NCI-H146 treated with DMSO at 0.1 percent for 48 hours (cell line): ENCODE measurements at regions not wholly inside any gene's neighbourhood (a gene's known extent, or its start where the extent isn't known, plus 50 kb on each side); places are given as distances from the start of the nearest gene placed in this dataset.
"Not testable (repeated sequence)": the region's sequence is repeated elsewhere in the genome, so short reads cannot be mapped to it uniquely, and the experiment has no call there.

ENCODE experiments used
- DNase-seq: peaks from one replicate; lab custom pipeline; 2025; ENCODE audit not compliant: unreplicated experiment; lab: John Stamatoyannopoulos, UW

DNA sequence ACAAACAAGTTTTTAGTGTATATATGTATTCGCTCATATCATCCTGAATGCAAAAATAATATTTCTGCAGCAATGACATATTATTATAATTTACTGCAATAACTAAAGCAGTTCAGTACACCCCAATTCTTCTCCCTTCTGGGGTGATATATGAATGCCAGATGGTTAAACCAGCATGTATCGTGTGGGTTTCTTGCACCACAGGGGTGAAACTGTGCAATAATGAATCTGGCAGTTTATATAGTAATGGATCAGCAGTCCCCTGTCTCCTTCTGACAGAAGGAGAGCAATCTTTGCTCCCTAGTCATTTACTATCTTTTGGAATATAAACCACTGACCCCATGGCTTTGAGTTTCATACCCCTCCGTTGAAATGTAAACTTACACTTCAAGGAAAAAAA is 228.6 kb upstream of the KLHL1 start:
- DNase-seq, result no peak

DNA sequence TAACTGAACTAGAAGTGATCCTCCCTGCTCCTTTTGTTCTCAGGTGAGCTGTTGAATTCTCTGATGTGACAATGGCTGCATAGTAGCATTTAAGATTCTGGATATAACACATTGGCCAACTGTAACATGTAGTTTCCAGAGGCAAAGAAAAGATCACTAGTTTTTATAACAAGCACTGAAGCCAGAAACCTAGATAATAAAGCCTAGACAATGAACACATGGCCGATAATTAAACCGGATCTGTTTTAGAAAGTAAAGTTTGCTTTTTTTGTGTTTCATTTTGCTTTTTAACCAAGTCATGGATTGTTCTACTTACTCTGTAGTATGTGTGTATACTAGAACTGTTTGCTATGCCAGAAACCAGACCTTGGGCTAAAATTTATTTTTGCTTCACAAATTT is 225.5 kb upstream of the KLHL1 start:
- DNase-seq, result no peak

DNA sequence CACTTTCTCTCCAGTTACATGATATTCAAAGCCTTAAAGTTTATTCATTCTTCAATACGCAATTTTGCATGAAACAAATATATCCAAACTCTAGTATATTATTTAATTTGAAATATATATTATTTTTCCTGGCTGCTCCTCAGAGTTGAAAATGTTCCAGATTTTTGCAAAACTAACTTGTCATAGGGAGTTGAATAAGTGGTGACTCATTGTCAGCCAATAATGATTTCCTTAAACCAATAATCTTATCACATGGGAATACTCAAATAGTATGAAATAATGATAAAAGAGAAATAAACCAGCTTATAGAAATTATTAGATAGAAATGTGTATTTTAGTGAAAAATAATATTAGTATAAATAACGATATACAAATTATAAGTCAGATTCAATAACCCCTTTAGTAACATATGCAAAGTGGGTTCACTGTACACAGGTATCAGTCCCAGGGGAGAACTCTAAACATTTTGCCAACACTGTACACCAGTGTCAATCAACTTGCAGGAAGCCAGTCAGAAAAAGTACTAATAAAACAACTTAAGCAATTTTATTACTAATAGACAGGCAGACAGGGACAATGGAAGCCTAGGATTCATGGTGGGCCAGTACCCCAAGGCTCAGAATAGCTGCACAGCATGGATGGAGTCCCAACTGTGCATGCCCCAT is 222.6 kb upstream of the KLHL1 start:
- no peak for DNase-seq

DNA sequence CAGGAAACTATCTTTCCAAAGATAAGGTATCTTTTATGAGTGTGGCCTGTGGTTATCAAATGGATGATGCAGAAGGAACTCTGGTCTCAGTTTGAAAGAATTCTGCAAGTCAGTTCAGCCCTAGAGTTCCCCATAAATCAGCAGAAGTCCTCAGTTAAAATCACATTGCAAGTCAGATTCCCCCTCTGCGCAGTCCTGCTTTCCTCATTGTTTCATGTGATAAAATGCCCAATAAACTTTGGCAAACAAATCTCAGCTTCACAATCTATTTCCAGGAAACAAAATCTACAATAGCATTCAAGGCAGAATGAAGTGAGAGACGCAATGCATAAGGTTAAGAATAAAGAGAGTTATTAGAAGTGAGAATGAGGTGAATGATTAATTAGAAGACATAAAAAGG is 216.3 kb upstream of the KLHL1 start:
- DNase-seq, result no peak

DNA sequence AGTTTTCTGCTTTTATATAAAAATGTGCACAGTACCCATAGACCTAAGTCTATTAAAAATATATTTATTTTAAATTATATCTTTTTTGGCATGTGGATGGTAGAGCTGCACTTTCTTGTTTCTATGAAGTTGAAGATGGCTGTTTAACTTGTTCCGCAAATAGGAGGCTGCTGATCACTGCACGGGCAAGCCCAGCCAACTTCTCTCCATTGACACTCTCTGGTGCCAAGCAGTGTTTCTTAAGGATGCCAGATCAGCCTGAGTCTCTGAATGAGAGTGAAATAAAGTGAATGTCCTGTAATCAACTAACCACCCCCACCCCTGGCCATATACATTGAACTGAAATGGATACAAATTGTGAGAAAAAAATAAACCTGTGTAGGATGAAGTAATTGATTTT is 202.9 kb upstream of the KLHL1 start:
- no peak for DNase-seq

DNA sequence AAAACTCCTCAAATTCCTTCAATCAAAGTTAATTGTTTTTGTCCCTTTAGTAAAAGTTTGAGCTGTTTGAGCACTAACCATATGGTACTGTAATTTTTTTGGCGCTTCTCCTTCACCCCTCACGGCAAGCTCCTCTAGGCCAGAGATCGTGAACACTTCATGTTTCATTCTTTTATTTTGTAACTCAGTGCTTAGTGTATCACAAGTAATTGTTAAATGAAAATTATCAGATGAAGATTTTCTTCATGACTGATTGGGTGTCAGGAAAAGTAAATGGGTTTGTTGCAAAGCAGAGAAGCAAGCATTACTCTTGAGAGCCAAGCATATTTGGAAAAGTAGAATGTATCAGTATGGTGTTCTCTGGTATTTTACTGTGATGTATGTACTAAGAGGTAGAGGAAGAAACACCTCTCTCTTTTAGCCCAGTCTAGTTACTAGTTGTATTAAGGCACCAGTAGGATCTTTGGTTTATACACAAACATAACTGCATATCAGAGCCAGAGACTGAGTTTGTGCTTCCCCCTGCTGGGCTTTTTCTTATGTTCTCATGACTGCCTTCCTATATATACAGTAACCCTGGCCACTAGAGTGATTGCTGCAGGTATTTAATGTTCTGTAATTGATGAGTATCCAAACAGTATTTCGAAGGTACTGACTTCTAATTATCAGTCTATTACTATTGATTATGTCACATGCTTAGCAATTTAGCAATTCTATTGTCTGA is 202.3 kb upstream of the KLHL1 start:
- peak; percentile 93 for DNase-seq

DNA sequence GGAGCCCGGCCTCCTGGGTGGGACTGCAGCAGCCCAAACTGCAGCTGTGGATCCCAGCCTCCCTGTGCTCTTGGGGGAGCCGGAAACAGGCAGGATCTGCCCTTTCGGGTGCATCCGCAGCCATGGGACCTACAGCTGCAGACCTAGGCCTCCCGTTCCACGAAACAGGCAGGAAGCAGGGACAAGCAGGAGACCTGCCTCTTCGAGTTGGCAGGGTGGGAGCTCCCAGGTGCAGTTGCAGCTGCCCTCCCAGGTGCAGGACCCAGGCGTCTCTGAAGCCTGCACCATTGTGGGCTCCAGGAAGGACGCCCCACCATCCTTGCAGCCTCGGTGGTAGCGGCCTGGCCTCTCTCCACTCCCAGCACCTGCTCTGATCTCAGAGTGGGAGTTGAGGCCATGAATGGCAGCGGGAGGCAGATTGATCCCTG is 189.0 kb upstream of the KLHL1 start:
- DNase-seq, result no peak

DNA sequence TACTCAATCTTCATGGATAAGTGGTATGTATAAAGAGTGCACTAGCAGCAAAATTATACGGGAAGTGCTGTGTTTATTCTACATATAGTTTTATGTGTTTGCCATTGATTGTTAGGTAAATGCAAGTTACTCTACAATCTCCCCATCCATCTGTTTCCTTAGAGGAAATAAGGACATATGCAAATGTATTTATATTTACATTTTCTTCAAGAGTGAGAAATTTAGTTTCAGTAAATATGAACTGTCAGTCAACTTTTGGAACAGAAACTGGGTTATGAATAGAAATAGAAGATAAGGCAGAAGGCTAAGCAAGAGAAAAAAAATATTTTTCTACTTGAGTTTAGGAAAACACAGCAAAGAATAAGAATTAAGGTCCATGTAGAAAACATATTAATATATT is 176.1 kb upstream of the KLHL1 start:
- DNase-seq, result no peak

DNA sequence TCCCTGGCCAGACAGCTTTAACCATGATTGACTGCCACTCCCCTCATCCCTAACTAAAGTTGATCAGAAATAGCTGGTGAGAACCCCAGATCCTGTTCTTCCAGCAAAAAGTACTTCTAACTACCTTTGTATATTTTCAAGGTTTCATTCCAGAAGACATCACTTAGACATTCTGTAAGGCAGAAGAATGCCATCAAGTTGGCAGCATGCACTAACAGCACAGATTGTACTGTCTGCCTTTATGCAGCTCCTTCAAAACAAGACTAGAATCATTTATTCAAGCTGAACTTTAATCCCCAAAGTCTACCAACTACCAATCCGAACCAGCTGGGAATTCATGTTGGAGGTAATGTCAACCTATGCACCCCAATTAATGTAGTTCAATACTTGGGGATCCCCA is 167.6 kb upstream of the KLHL1 start:
- no peak for DNase-seq

DNA sequence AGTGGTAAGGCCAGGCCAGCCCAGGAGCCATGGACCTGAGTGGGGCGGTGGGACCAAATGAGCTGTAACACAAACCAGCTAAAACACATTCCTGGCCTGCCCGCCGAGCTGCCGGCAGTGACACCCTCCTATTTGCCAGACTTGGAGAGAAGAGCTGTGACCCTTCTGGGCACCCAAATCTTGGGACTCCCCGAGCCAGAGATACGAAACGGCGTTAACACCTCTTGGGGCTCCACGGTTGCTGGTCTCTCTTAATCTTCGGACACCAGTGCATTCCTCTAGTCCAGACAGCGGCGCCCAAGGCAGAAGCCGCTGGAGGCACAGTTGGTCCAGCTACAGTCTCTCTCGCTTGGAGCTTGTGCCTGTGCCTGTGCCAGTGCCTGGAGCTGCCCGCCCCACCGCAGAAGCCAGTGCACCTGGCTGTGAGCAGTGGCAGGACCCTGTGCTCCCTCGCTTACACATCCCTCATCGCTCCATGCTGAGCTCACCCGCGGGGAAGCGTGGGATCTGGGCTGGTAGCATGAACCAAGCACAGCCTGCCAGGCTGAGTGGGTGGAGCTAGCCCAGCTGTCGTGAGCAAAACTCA is 147.2 kb upstream of the KLHL1 start:
- no peak for DNase-seq

DNA sequence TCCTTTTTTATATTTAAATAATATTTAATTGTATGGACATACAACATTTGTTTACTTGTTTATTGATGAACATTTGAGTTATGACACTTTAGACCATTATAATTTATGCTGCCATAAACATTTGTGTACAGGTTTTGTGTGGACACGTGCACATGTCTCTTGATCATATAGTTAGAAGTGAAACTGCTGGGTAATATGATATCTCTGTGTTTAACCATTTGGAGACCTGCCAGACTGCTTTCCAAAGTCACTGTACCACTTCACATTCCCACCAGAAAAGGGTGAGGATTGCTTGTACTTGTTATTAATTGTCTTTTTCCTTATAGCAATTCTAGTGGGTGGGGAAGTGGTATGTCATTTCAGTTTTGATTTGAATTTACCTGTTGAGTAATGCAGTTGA is 145.6 kb upstream of the KLHL1 start:
- peak; percentile 49 for DNase-seq

DNA sequence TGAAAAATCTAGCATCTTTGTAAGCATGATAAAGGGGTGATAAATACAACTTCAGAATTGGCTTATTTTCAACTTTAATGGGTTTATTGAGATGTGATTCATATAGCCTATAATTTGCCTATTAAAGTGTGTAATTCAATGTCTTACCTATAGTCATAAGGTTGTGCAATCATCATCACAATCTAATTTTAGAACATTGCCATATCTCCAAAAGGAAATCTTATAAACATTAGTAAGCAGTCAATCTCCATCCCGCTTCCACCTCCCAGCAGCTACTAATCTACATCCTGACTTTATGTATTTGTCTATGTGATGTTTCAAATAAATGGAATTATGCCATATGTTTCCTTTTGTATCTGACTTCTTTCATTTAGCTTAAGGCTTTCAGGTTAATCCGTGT is 145.2 kb upstream of the KLHL1 start:
- peak; percentile 24 for DNase-seq

DNA sequence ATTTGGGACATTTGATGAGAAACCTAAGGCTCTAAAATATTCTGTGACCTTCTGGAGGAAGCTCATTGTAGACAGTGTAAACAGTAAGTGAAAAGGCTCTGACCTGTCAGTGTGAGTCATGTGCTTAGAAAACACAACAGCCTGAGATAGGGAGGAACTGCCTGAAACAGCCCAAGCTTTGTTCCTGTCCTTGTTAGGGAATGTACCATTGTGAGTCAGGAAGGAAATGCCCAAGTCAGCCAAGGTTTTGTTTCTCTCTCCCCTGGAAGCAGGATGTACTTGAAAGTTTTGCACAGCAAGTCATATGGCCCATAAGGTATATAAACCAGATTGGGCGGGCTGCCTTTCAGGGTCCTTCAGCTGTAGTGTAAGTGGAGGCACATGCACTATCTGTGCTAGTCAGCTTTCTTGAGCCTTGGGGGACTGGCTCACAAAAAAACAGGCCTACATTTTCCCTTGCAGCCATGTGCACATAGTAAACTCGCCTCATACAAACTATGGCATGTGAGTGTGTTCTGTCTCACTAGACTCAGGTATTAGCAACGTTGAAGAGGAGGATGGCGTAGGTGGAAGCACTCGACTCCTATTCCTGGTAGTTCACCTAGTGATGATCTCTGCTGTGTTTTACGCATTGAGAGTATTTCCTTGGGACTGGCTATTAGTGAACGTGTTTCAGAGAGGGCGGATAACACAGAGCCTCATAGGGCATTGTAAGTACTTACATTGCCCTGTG is 141.2 kb upstream of the KLHL1 start:
- DNase-seq, result peak; percentile 91

DNA sequence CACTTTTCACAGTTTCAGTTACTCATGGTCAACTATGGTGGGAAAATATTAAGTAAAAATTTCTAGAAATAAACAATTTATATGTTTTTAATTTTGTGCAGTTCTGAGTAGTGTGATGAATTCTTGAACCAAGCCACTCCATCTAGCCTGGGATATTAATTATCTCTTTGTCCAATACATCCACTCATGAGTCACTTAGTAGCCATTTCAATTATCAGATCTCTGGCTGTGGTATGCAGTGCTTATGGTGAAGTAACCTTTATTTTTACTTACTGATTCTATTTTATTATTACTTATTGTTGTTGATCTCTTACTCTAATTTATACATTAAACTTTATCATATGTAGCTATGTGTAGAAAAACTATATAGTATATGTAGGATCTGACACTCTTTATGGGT is 128.9 kb upstream of the KLHL1 start:
- DNase-seq, result no peak

DNA sequence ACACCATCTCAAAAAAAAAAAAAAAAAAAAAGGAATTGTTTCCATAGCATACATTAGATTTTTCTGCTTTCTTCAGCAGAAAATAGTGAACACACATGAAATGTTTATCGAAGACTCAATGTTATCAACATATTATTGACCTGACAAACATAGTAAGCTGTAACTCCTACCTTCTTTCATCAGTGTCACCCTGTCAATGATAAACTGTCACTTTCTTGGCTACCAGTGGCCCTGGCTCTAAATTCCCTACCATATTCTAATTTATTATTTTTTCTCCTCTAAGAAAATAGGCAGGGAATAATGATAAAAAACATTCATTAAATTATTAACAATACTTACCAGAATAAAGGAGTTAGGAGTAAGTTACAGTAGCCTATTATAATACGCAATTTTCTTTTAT is 127.3 kb upstream of the KLHL1 start:
- no peak for DNase-seq

DNA sequence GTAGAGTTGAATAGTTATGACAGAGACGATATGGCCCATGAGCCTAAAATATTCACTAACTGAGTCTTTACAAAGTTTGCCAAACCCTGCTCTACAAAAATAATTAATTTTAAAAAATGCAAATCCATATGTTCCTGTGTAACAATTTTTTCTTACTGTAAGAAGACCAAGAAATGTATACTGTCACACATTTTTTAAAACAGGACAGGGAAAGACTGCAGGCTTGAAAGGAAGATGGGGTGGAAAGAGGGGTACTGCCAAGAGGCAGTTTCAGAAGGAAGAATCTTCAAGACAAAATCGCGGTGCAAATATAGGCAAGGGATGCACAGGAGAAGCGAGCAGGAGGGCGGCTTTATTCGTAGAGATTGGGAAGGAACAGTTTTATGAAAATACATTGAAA is 115.7 kb upstream of the KLHL1 start:
- DNase-seq, result no peak

DNA sequence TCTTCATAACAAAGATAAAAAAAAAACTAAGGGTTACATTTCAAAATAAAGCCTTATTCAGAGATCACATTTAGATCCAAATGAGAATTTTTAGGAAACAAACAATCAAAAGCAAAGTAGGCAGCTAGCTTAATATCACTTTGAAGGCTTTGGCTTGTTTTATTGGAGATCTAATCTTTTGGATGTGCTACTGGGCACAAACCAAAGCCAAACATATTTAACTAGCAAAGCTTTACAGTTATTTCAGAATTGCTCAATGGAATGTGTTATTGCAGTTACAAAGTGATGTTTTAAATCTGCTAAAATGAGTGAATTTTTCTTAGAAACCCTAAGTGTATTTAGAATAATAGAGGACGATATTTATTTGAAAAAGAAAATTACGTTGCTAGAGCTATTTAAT is 114.7 kb upstream of the KLHL1 start:
- DNase-seq, result no peak

DNA sequence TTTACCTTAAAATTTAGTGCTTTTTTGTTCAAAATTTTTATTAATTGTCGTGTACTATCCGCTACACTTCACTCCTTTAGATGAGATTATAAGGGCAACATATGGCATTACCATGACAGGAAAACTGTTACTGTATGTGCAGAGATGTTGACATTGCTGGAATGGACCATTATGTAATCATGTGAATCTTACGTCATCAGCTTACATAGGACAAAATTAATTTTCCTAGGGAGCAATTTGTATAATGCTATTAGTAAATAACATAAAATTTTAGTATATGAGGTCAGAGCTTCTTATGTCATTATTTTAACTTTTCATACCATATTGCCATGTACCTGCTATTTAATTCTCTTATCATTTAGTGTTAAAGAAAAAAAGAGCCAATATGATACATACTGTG is 110.4 kb upstream of the KLHL1 start:
- no peak for DNase-seq

DNA sequence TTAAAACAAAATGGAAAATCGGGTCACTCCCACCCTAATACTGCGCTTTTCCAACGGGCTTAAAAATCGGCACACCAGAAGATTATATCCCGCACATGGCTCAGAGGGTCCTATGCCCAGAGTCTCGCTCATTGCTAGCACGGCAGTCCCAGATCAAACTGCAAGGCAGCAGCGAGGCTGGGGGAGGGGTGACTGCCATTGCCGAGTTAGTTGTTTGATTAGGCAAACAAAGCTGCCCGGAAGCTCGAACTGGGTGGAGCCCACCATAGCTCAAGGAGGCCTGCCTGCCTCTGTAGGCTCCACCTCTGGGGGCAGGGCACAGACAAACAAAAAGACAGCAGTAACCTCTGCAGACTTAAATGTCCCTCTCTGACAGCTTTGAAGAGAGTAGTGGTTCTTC is 100.7 kb upstream of the KLHL1 start:
- DNase-seq, result not testable (repeated sequence)

DNA sequence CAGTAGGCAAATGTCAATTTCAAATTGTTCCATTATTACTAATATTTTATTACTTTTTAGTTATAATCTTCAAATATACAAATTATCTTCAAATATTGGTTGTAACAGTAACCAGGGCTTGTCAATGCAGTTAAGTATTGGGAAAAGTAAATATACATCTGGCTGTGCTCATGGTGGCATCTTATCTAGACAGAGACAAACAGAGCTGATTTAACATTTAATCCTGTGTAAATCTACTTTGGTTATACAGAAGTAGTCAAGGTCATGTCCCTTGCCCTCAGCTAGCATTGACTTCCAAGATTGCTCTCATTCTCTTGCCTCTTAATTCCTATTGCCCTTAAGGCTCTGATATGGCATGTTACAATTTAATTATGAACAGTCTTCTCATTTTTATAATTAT is 98.4 kb upstream of the KLHL1 start:
- no peak for DNase-seq

DNA sequence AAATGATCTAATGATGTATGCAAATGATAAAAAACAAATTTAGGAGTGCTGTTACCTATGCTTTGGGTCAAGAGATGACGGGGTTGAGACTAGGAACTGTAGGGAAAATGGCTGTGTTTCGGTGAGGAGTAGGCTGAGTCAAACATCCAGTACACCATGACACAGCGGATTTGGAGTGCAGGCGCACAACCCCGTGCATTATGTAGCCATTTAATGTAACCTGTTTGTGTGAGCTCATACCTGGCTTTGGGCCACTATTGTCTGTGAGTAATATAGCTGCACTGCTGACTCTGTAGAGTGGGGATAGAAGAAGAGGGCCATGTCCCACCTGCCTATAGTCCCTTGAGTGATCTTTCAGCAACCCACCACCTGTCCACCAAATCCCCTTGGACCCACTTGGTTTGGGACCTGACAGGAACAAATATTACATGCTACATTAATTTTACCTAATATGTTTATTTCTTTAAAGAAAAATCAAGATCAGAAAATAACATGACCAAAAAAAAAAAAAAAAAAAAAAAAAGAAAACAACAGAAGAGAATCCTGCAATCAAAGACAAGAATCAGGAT is 95.5 kb upstream of the KLHL1 start:
- no peak for DNase-seq

DNA sequence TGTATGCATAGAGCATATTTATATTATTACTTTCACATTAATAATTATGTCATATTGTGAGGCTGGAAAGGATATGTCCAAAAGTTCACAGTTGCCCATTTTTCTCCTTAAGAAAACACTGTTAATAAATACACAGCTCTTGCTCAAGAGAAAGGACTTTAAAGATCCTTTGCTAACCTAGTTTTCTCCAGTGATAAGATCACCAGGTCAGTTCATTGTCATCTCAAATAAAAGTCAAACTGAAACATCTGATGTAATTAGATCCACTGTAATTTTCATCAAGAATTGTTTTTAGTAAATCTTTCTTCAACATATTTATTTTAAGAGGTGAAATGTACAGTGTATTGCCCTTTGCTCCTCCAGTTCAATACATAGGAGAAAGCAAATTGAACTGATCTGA is 82.8 kb upstream of the KLHL1 start:
- peak; percentile 36 for DNase-seq
